Globus pallidus (tissue), 1 donor: ENCODE measurements at regions not wholly inside any gene's neighbourhood (a gene's known extent, or its start where the extent isn't known, plus 50 kb on each side); places are given as distances from the start of the nearest gene placed in this dataset.

Experiments used
- DNase-seq: peaks from one replicate; pipeline ENCODE4 v3.0.0-alpha.2; 2015; ENCODE audit warnings: low spot score

DNA sequence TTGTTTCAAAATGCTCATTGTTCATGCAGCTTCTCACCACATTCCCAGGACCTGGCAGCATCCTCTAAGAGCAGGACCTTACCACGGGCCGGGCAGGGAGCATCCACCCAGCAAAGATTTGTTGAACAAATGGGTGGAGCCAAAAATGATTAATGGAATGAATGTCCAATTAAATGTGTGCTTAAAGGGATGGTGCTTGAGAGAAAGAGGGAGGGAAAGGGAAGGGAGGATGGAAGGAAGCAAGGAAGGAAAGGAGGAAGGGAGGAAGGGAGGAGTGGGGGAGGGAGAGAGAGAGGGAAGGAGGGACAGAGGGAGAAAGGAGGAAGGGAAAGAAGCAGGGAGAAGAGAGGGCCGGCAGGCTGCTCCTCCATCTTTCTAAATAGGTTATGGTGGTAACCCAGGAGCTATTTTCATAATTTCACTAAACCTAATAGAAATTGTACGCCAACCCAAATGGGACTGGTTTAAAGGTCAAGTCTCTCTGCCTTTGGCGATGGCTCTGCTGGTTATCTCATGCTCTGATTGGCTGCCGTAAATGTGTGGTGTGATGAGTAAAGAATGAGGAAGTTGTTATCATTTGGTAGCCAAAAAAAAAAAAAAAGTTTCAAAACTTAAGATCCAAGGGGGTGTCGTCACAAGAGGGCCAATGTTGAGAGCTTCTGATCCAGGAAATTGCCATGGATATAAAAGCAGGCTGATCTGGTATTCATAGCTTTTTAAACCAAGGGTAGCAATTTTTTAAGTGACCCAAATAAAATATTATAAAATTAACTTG is 126.7 kb upstream of the FOXF1 start:
- DNase-seq, result no peak

DNA sequence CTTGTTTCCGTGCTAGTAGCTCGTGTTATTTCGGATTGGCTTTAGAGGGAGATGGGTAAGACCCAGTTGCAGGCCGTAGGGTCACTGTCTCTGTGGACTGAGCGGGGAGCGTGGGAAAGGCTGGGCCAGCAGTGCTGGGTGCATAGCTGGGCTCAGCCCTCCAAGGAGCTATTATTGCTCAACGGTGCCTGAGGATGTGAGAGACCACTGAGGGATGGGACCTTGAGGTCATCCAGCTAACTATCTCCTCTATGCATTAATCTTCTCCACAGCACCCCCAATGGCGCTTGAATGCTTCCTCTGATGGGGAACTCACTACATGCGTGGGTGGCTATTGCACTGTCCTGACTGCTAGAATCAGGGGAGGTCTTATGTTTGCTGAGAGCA is 126.1 kb upstream of the FOXF1 start:
- no peak for DNase-seq

- no peak for DNase-seq
Observed at GRCh38 chr16:86384980-86385379, 125.3 kb upstream of the FOXF1 start.

- DNase-seq, result no peak
Observed at GRCh38 chr16:86387468-86388440, 122.6 kb upstream of the FOXF1 start.

GRCh38 chr16:86388976-86389375 is 121.4 kb upstream of the FOXF1 start:
- DNase-seq, result no peak

- no peak for DNase-seq
Observed at GRCh38 chr16:86389566-86390328, 120.6 kb upstream of the FOXF1 start.

DNA sequence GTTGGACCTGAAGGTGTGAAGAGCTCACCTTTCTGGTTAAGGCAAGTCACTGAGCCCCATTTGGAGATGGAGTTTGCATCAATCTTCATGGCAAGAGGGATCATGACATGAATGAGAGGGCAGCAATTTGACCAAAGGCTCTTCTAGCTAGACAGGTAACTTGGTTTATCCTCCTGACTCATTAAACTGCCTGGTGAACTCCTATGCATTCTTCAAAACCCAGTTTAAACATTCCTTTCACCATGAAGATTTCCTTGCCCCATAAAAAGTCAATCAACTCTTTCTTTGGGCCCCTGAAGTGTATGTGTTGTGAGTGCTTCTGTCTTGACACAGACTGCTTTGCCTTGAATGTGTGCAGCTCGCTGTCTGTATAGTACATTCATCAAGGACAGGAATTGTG is 120.0 kb upstream of the FOXF1 start:
- DNase-seq, result no peak

GRCh38 chr16:86391486-86391885 is 118.8 kb upstream of the FOXF1 start:
- no peak for DNase-seq

DNA sequence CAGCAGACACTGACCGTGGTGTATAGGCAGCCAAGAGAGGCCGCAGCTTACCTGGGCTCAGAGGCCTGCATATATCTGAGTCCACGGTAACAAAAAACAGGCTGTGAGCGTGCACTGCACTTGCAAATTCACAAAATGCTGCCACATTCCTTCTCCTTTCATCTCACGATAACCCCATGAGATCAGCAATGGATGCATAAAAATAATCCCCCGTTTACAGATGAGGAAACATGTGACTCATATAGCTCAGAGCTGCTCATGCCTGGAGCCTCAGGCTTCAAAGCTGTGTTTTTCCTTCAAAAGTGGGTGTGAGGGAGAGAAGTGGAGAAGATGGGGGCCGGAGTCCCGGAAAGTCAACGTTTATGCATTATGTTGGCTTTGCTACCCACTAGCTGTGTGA is 118.3 kb upstream of the FOXF1 start:
- DNase-seq, result no peak

- no peak for DNase-seq
Observed at GRCh38 chr16:86392436-86393152, 117.7 kb upstream of the FOXF1 start.

GRCh38 chr16:86393907-86394626 is 116.3 kb upstream of the FOXF1 start:
- no peak for DNase-seq

DNA sequence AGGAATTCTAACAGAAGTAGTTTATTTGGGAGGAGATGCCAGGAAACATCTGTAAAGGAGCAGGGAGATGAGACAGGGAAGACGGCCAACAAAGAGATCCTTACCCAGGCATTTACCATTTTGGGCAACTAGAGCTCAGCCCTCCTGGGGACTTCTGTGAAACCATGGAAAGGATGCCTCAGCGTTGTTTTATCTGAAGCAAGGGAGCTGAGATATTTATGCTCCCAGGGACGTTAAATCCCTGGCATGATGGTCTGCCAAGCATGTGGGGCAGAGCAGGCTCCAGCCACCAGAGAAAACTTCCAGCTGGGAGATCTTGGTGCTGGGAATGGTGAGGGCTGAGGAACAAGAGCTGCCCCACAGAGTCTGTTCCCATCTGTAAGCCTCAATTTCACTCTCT is 114.8 kb upstream of the FOXF1 start:
- no peak for DNase-seq

GRCh38 chr16:86396422-86396821 is 113.9 kb upstream of the FOXF1 start:
- DNase-seq, result no peak

- DNase-seq, result no peak
Observed at GRCh38 chr16:86396901-86397311, 113.4 kb upstream of the FOXF1 start.

GRCh38 chr16:86398201-86398600 is 112.1 kb upstream of the FOXF1 start:
- no peak for DNase-seq

DNA sequence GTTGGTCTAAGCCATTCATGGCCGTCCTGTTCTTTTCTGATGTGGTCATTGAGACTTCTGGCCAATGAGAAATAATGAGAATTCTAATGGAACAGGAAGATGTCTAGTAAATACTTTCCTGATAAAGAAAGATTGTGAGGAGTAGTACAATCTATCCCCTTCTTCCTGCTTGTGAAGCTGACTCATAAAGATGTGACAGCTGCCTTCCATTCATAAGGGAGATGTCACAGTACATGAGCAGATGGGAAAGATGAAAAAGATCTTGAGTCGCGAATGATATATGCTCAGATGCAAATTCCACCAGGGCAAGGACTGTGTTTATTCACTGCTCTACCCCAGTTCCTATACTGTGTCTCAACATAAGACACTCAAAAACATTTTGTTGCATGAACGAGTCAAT is 111.7 kb upstream of the FOXF1 start:
- no peak for DNase-seq

DNA sequence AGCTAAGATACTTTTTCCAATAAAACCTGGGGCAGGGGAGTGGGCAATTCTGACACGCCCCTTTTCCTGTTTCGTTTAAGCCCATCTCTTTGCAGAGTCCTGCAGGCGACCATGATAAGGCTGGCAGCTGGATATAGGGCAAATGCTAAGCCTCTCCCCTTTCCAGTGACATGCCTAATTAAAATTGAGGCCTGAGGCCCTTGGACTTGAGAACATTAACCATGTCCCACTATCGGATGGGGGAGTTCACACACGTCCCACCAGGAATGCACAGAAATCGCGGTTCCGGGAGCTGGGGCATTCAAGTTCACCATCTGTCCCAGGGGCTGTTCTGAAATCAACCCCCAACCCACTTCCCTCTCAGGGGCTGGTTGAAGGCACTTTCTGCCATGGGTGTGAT is 109.2 kb upstream of the FOXF1 start:
- DNase-seq, result no peak

- DNase-seq, result no peak
Observed at GRCh38 chr16:86403085-86403484, 107.2 kb upstream of the FOXF1 start.

DNA sequence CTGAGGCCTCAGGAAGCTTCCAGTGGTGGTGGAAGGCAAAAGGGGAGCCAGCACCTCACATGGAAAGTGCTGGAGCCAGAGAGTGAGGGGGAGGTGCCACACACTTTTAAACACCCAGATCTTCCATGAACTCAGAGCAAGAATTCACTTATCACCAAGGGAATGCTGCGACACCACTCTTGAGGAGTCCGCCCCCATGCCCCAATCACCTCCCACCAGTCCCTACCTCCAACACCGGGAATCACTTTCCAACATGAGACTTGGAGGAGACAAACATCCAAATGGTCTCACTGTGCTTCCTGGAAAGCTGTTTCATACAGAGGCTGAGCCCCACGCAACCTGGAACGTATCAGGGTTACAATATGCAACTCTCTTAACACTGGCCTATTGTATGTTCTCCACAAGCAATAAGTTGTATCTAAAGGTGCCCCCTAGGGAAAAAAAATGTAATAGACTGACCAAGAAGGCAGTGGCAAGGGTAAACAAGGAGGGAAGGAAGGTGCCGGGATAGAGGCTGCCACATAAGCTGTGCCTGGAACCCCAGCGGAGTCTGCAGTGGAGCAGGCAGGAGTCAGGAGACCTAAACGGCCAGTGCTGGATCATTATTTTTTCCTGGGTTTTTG is 106.7 kb upstream of the FOXF1 start:
- no peak for DNase-seq

GRCh38 chr16:86404678-86405077 is 105.6 kb upstream of the FOXF1 start:
- no peak for DNase-seq

DNA sequence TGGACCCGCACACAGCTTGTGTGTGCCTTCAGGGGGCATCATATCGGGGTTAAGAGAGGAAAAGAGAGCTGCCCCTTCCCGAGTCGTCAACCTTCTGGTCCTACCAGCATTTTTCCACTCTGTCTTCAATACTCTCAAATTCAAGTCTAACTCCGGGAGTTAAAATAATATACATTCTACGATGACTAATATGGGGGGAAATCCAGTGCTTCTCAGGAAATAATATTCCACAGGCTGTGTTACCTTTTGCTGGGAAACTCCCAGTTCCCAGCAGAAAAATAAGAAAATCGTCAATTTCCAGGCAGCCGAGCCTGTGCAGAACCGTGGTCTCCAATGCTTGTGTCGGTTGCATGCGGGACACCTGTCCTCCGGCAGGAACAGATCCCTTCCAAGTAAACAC is 105.0 kb upstream of the FOXF1 start:
- no peak for DNase-seq
